Uterus (tissue), 3 donors: ENCODE measurements at regions not wholly inside any gene's neighbourhood (a gene's known extent, or its start where the extent isn't known, plus 50 kb on each side); places are given as distances from the start of the nearest gene placed in this dataset.

Experiments used
- DNase-seq, 2 donors: peaks; one replicate each; pipeline ENCODE4 v3.0.0-alpha.2; 2019 to 2020
- H3K27ac ChIP-seq, 2 donors: fragments of 200-600 bp; sonication (generic); 1 replicate in 1 of 2; 2 replicates in 1 of 2; pipeline ENCODE4 v1.5.1; 2016 to 2018
- H3K27me3 ChIP-seq, 2 donors: fragments of 200-600 bp; sonication (generic); one replicate each; pipeline ENCODE4 v1.5.1; 2018 to 2019; ENCODE audit warnings: control low read depth in 1 of 2
- H3K36me3 ChIP-seq, 2 donors: fragments of 200-600 bp; sonication (generic); one replicate each; pipeline ENCODE4 v1.5.1; 2019; ENCODE audit warnings: control low read depth in 1 of 2
- H3K4me1 ChIP-seq, 2 donors: fragments of 200-600 bp; sonication (generic); one replicate each; pipeline ENCODE4 v1.5.1; 2018 to 2019; ENCODE audit warnings: control low read depth in 1 of 2
- H3K4me3 ChIP-seq, 2 donors: fragments of 200-600 bp; sonication (generic); 1 replicate in 1 of 2; 2 replicates in 1 of 2; pipeline ENCODE4 v1.5.1; 2018 to 2019; ENCODE audit warnings: mild to moderate bottlenecking in 1 of 2
- H3K9me3 ChIP-seq, 2 donors: fragments of 200-600 bp; sonication (generic); one replicate each; pipeline ENCODE4 v1.5.1; 2019; ENCODE audit warnings: control low read depth in 1 of 2
- CTCF ChIP-seq, 4 experiments: fragments of 200-600 bp in 2 of 4; fragments of 450-650 bp in 2 of 4; sonication (generic) in 2 of 4; IDR thresholded peaks; one replicate each; pipeline ENCODE4 v1.5.1; 2016 to 2019; ENCODE audit warnings: antibody characterized with exemption in 4 of 4, mild to moderate bottlenecking in 2 of 4, moderate library complexity in 1 of 4
- POLR2A ChIP-seq, 2 donors: fragments of 450-650 bp; IDR thresholded peaks; one replicate each; pipeline ENCODE4 v1.6.1; 2016; ENCODE audit warnings: antibody characterized with exemption in 2 of 2, mild to moderate bottlenecking in 1 of 2, moderate library complexity in 1 of 2
- intact Hi-C: fragments of 100-400 bp; cut with DNase I; formaldehyde crosslinking; loops from one replicate; pipeline ENCODE4 v1.15.1; 2023; ENCODE audit warnings: low total_unique reads
- donor health status: DM: yes; HTN: yes; CAD: no.

GRCh38 chr13:84574851-84575250 lies 692.6 kb upstream of the SLITRK1 start:
- no peaks in the 10 kb centered on the region for H3K4me1 ChIP-seq
- intact Hi-C loops: no loop called here
- TF ChIP-seq POLR2A (IDR thresholded peaks at IDR 0.05) (no peak), CTCF (IDR thresholded peaks at IDR 0.05) (no peak)

GRCh38 chr13:84571264-84571663 lies 689.0 kb upstream of the SLITRK1 start:
- Histone ChIP-seq H3K4me3 (no peak overlapping the region), H3K36me3 (no peaks in the 10 kb centered on the region), H3K27me3 (no peaks in the 10 kb centered on the region), H3K4me1 (no peaks in the 10 kb centered on the region), H3K9me3 (no peaks in the 10 kb centered on the region), H3K27ac (no peak overlapping the region)
- no peak for TF ChIP-seq CTCF (IDR thresholded peaks at IDR 0.05)
- TF ChIP-seq POLR2A (IDR thresholded peaks at IDR 0.05): no peak
- DNase-seq: no peak
- intact Hi-C loops: no loop called here

More at GRCh38 chr13:84574851-84575250, 692.6 kb upstream of the SLITRK1 start:
- Histone ChIP-seq H3K27me3 (no peaks in the 10 kb centered on the region), H3K27ac (no peak overlapping the region), H3K36me3 (no peaks in the 10 kb centered on the region), H3K9me3 (no peaks in the 10 kb centered on the region), H3K4me3 (no peak overlapping the region)
- no peak for DNase-seq

GRCh38 chr13:84570831-84571230 lies 688.6 kb upstream of the SLITRK1 start:
- Histone ChIP-seq H3K9me3 (no peaks in the 10 kb centered on the region), H3K4me1 (no peaks in the 10 kb centered on the region), H3K36me3 (no peaks in the 10 kb centered on the region), H3K27me3 (no peaks in the 10 kb centered on the region), H3K27ac (no peak overlapping the region), H3K4me3 (no peak overlapping the region)
- no peak for TF ChIP-seq POLR2A (IDR thresholded peaks at IDR 0.05)
- no peak for TF ChIP-seq CTCF (IDR thresholded peaks at IDR 0.05)
- no peak for DNase-seq
- intact Hi-C loops: no loop called here

- intact Hi-C loops: no loop called here
Observed at GRCh38 chr13:84569366-84569765, 687.1 kb upstream of the SLITRK1 start.

GRCh38 chr13:84567848-84568247 lies 685.6 kb upstream of the SLITRK1 start:
- no peaks in the 10 kb centered on the region for H3K9me3 ChIP-seq
- intact Hi-C loops: no loop called here
- no peaks in the 10 kb centered on the region for H3K4me1 ChIP-seq
- H3K4me3 ChIP-seq: no peak overlapping the region
- H3K27ac ChIP-seq: no peak overlapping the region
- no peaks in the 10 kb centered on the region for H3K36me3 ChIP-seq
- TF ChIP-seq POLR2A (IDR thresholded peaks at IDR 0.05): no peak
- TF ChIP-seq CTCF (IDR thresholded peaks at IDR 0.05): no peak
- no peaks in the 10 kb centered on the region for H3K27me3 ChIP-seq
- no peak for DNase-seq

More at GRCh38 chr13:84569366-84569765, 687.1 kb upstream of the SLITRK1 start:
- no peaks in the 10 kb centered on the region for H3K36me3 ChIP-seq
- no peaks in the 10 kb centered on the region for H3K9me3 ChIP-seq
- H3K27me3 ChIP-seq: no peaks in the 10 kb centered on the region
- no peak overlapping the region for H3K4me3 ChIP-seq
- H3K4me1 ChIP-seq: no peaks in the 10 kb centered on the region
- TF ChIP-seq CTCF (IDR thresholded peaks at IDR 0.05): no peak
- no peak overlapping the region for H3K27ac ChIP-seq
- DNase-seq: no peak
